ENCODE measurements at regions not wholly inside any gene's neighbourhood (a gene's known extent, or its start where the extent isn't known, plus 50 kb on each side); places are given as distances from the start of the nearest gene placed in this dataset.

- H3K36me3 ChIP-seq, result no peaks in the 10 kb centered on the region
These were observed 169.5 kb upstream of the DPYD start for GRCh38 chr1:98090351-98090750.

DNA sequence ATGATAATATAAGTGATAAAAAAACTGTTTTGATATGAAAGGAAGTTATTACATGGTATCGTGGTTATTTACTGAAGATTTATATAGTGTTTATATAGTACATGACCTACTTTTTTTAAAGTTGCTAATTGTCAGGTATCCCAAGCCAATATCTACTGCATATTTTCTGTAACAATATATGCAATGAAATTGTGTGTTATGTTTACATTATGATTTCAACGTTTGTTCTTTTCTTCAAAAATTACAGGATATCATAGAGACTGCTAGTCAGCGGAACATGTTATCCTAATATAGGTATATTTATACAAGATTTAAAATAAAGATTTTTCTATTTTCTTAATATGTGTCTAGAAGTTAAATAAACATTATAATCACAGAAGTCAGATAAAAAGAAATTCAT, 167.5 kb upstream of the DPYD start:
- Histone ChIP-seq H3K4me3 (no peak overlapping the region), H3K27me3 (replicated peaks; ENCODE audit: insufficient read depth) (no peaks in the 10 kb centered on the region), H3K4me1 (ENCODE audit: control insufficient read depth in 1 of 2, low read depth in 2 of 2) (no peaks in the 10 kb centered on the region), H3K9me3 (no peaks in the 10 kb centered on the region), H3K36me3 (no peaks in the 10 kb centered on the region), H3K27ac (no peak overlapping the region)
- DNase-seq (ENCODE audit: low spot score) (no peak), ATAC-seq (ENCODE audit: insufficient number of reproducible peaks, low FRiP score, low read depth) (no peak)
- TF ChIP-seq CTCF (IDR thresholded peaks at IDR 0.05), result no peak

More at GRCh38 chr1:98090351-98090750, 169.5 kb upstream of the DPYD start:
- no peak for TF ChIP-seq CTCF (IDR thresholded peaks at IDR 0.05)
- Histone ChIP-seq H3K4me3 (no peak overlapping the region), H3K27ac (no peak overlapping the region), H3K9me3 (no peaks in the 10 kb centered on the region), H3K4me1 (ENCODE audit: control insufficient read depth in 1 of 2, low read depth in 2 of 2) (no peaks in the 10 kb centered on the region), H3K27me3 (replicated peaks; ENCODE audit: insufficient read depth) (no peaks in the 10 kb centered on the region)
- ATAC-seq (ENCODE audit: insufficient number of reproducible peaks, low FRiP score, low read depth) (no peak), DNase-seq (ENCODE audit: low spot score) (no peak)

DNA sequence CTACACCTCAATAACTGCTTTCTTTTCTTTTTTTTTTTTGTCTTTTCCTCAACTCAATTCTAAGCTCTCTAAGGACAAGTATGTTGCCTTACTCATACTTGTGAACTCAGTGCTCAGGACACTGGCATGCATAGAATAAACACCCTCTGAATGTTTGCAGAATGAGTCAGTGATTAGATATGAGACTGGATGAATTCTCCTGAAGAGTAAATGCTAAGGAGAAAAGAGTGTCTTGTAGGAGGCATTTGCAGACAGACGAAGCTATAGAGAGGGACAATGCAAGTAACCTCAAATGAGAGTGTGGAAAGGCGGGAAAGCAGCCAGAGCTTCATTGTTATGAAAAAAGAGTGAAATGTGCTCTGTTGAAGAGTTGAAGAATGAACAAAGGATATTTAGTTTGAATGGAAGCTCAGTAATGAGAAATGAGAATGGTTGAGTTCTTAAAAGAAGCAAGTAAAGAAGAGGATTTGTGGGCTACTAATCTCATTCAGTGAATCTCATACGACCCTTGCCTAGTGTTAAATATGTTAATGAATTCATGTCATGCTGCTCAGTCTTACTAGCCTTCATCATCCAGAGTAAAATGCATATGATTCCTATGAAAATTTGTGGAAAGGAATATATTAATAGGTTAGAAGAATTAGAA, 166.1 kb upstream of the DPYD start:
- no peak overlapping the region for H3K4me3 ChIP-seq
- no peak for TF ChIP-seq CTCF (IDR thresholded peaks at IDR 0.05)
- no peaks in the 10 kb centered on the region for H3K9me3 ChIP-seq
- H3K27ac ChIP-seq, result no peak overlapping the region
- H3K4me1 ChIP-seq (ENCODE audit: control insufficient read depth in 1 of 2, low read depth in 2 of 2), result no peaks in the 10 kb centered on the region
- DNase-seq (ENCODE audit: low spot score) (no peak), ATAC-seq (ENCODE audit: insufficient number of reproducible peaks, low FRiP score, low read depth) (no peak)
- H3K27me3 ChIP-seq (replicated peaks; ENCODE audit: insufficient read depth), result no peaks in the 10 kb centered on the region
- H3K36me3 ChIP-seq, result no peaks in the 10 kb centered on the region

DNA sequence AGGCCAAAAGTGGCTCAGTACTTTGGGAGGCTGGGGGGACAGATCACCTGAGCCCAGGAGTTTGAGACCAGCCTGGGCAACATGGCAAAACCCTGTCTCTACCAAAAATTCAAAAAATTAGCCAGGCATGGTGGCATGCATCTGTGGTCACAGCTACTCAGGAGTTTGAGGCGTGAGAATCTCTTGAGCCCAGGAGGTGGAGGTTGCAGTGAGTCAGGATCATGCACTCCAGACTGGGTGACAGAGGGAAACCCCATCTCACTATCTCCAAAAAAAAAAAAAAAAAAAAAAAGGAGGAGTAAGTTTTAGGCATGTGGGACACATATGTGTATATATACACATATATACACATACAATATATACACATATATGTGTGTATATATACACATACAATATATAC, 165.3 kb upstream of the DPYD start:
- Histone ChIP-seq H3K4me1 (ENCODE audit: control insufficient read depth in 1 of 2, low read depth in 2 of 2) (no peaks in the 10 kb centered on the region), H3K27me3 (replicated peaks; ENCODE audit: insufficient read depth) (no peaks in the 10 kb centered on the region), H3K27ac (no peak overlapping the region), H3K9me3 (no peaks in the 10 kb centered on the region), H3K36me3 (no peaks in the 10 kb centered on the region), H3K4me3 (no peak overlapping the region)
- no peak for TF ChIP-seq CTCF (IDR thresholded peaks at IDR 0.05)
- no peak for ATAC-seq (ENCODE audit: insufficient number of reproducible peaks, low FRiP score, low read depth)
- no peak for DNase-seq (ENCODE audit: low spot score)

- Histone ChIP-seq H3K9me3 (no peaks in the 10 kb centered on the region), H3K27me3 (replicated peaks; ENCODE audit: insufficient read depth) (no peaks in the 10 kb centered on the region), H3K4me3 (no peak overlapping the region), H3K4me1 (ENCODE audit: control insufficient read depth in 1 of 2, low read depth in 2 of 2) (no peaks in the 10 kb centered on the region), H3K36me3 (no peaks in the 10 kb centered on the region), H3K27ac (no peak overlapping the region)
- no peak for ATAC-seq (ENCODE audit: insufficient number of reproducible peaks, low FRiP score, low read depth)
- DNase-seq (ENCODE audit: low spot score), result no peak
- TF ChIP-seq CTCF (IDR thresholded peaks at IDR 0.05), result no peak
These were observed 163.4 kb upstream of the DPYD start for GRCh38 chr1:98084188-98084587.

Data from thoracic aorta (tissue), 2 donors.